A549 (cell line): ENCODE measurements at regions not wholly inside any gene's neighbourhood (a gene's known extent, or its start where the extent isn't known, plus 50 kb on each side); places are given as distances from the start of the nearest gene placed in this dataset.

ENCODE experiments used
- ATAC-seq, 2 experiments: fragments of 200-7000 bp in 1 of 2; fragments of >200 bp in 1 of 2; cut with Nextera tagmentation in 1 of 2; cut with Tn5 transposase in 1 of 2; 3 replicates each; pipeline versions ENCODE4 v1.8.0 to v1.9.1; 2018 to 2020; ENCODE audit warnings: mild to moderate bottlenecking in 1 of 2, moderate library complexity in 1 of 2
- CTCF ChIA-PET: fragments of 300-600 bp; sonication (Branson Sonifier 250); formaldehyde crosslinking; extraction: SDS; loops from one replicate; lab custom pipeline; 2021; ENCODE audit warnings: antibody characterized with exemption, inconsistent platforms; lab: Yijun Ruan, JAX
- POLR2A ChIA-PET: fragments of 350-600 bp; formaldehyde crosslinking; extraction: SDS; loops from one replicate; lab custom pipeline; 2021; ENCODE audit warnings: antibody characterized with exemption, inconsistent platforms; lab: Yijun Ruan, JAX
- DNase-seq, 2 experiments: peaks; one replicate each; pipeline versions ENCODE4 v3.0.0 to v3.0.0-alpha.2; 2011 to 2016; ENCODE audit warnings: low read depth in 1 of 2, low spot score in 1 of 2
- FAIRE-seq: peaks from 2 replicates; lab custom pipeline; 2011; peaks lifted over from hg19 to GRCh38; lab: Jason Lieb, UNC
- H3K27ac ChIP-seq, 2 experiments: fragments of >200 bp; sonication (Bioruptor Twin); formaldehyde crosslinking; 3 replicates each; pipeline ENCODE4 v1.5.1; 2016 to 2017
- H3K4me1 ChIP-seq: fragments of >200 bp; sonication (Bioruptor Twin); formaldehyde crosslinking; 3 replicates; pipeline ENCODE4 v1.6.1; 2016
- H3K4me2 ChIP-seq: fragments of >200 bp; sonication (Bioruptor Twin); formaldehyde crosslinking; 3 replicates; pipeline ENCODE4 v1.6.1; 2016
- H3K4me3 ChIP-seq: fragments of >200 bp; sonication (Bioruptor Twin); formaldehyde crosslinking; 3 replicates; pipeline ENCODE4 v1.5.1; 2016
- H3K9me3 ChIP-seq: fragments of >200 bp; sonication (Bioruptor Twin); formaldehyde crosslinking; 3 replicates; pipeline ENCODE4 v1.6.1; 2016
- BHLHE40 ChIP-seq: IDR thresholded peaks from 2 replicates; pipeline ENCODE4 v1.6.1; 2012; ENCODE audit warnings: low read depth, low read length, inconsistent platforms
- CBX2 ChIP-seq: fragments of 200-600 bp; sonication (generic); IDR thresholded peaks from 2 replicates; pipeline ENCODE4 v1.6.1; 2016; ENCODE audit warnings: low read depth, mild to moderate bottlenecking, borderline replicate concordance
- CEBPB ChIP-seq, 2 experiments: fragments of >200 bp in 1 of 2; sonication (Bioruptor Twin) in 1 of 2; formaldehyde crosslinking in 1 of 2; IDR thresholded peaks; 2 replicates each; pipeline ENCODE4 v1.6.1; 2012 to 2016
- CHD2 ChIP-seq: fragments of 150-350 bp; IDR thresholded peaks from 2 replicates; pipeline ENCODE4 v1.6.1; 2014; ENCODE audit warnings: low read length; ENCODE audit not compliant: partially characterized antibody
- CHD4 ChIP-seq: fragments of 200-600 bp; sonication (generic); IDR thresholded peaks from 2 replicates; pipeline ENCODE4 v1.6.1; 2016; ENCODE audit warnings: antibody characterized with exemption, mild to moderate bottlenecking, borderline replicate concordance
- EHF ChIP-seq: fragments of 250-450 bp; sonication (Bioruptor Pico); IDR thresholded peaks from 2 replicates; pipeline ENCODE4 v1.5.0; 2020; ENCODE audit warnings: mild to moderate bottlenecking
- EHMT2 ChIP-seq: fragments of 200-600 bp; sonication (generic); IDR thresholded peaks from 2 replicates; pipeline ENCODE4 v1.6.1; 2016; ENCODE audit warnings: antibody characterized with exemption, low read depth, mild to moderate bottlenecking, moderate library complexity
- ESRRA ChIP-seq: fragments of 150-350 bp; IDR thresholded peaks from 2 replicates; pipeline ENCODE4 v1.6.1; 2014; ENCODE audit warnings: mild to moderate bottlenecking, low read length, borderline replicate concordance
- FOSL2 ChIP-seq, 2 experiments: fragments of 450-650 bp in 1 of 2; fragments of >200 bp in 1 of 2; sonication (Bioruptor Twin) in 1 of 2; formaldehyde crosslinking; IDR thresholded peaks; 2 replicates each; pipeline versions ENCODE4 v1.5.0 to v1.6.1; 2016 to 2020; ENCODE audit warnings: mild to moderate bottlenecking in 1 of 2, moderate library complexity in 1 of 2
- GATA3 ChIP-seq: IDR thresholded peaks from 2 replicates; pipeline ENCODE4 v1.6.1; 2012; ENCODE audit warnings: borderline replicate concordance
- HDAC2 ChIP-seq: fragments of 200-600 bp; sonication (generic); IDR thresholded peaks from 2 replicates; pipeline ENCODE4 v1.6.1; 2016
- HMGXB4 ChIP-seq: fragments of 250-450 bp; sonication (Bioruptor Pico); IDR thresholded peaks from 2 replicates; pipeline ENCODE4 v1.5.0; 2021; ENCODE audit warnings: mild to moderate bottlenecking, moderate library complexity, borderline replicate concordance
- JUN ChIP-seq, 2 experiments: fragments of >200 bp; sonication (Bioruptor Twin); formaldehyde crosslinking; IDR thresholded peaks; 2 replicates in 1 of 2; 3 replicates in 1 of 2; pipeline ENCODE4 v1.6.1; 2016 to 2017
- JUNB ChIP-seq: fragments of >200 bp; sonication (Bioruptor Twin); formaldehyde crosslinking; IDR thresholded peaks from 2 replicates; pipeline ENCODE4 v1.6.1; 2016
- MYC ChIP-seq: IDR thresholded peaks from 2 replicates; pipeline ENCODE4 v1.6.1; 2012; ENCODE audit warnings: mild to moderate bottlenecking, inconsistent platforms, low read length, improper control_type of control experiment, borderline replicate concordance
- NFE2L2 ChIP-seq: fragments of 150-350 bp; conservative IDR thresholded peaks from 2 replicates; pipeline ENCODE4 v1.6.1; 2014; ENCODE audit warnings: low read length
- PBX3 ChIP-seq: IDR thresholded peaks from 2 replicates; pipeline ENCODE4 v1.6.1; 2012
- POLR2AphosphoS2 ChIP-seq: conservative IDR thresholded peaks from 2 replicates; pipeline ENCODE4 v1.6.1; 2012; ENCODE audit warnings: low read length, improper control_type of control experiment, inconsistent platforms
- RAD21 ChIP-seq, 2 experiments: fragments of >200 bp in 1 of 2; sonication (Bioruptor Twin) in 1 of 2; formaldehyde crosslinking in 1 of 2; IDR thresholded peaks in 1 of 2; conservative IDR thresholded peaks in 1 of 2; 2 replicates in 1 of 2; 3 replicates in 1 of 2; pipeline ENCODE4 v1.6.1; 2012 to 2018; ENCODE audit warnings: inconsistent platforms in 1 of 2
- RFX5 ChIP-seq: fragments of 450-650 bp; IDR thresholded peaks from 2 replicates; pipeline ENCODE4 v1.7.1; 2014; ENCODE audit warnings: antibody characterized with exemption, mild to moderate bottlenecking, moderate library complexity
- SREBF2 ChIP-seq: fragments of 450-650 bp; IDR thresholded peaks from 2 replicates; pipeline ENCODE4 v1.6.1; 2014; ENCODE audit warnings: mild to moderate bottlenecking, moderate library complexity
- TFCP2L1 ChIP-seq: fragments of 250-450 bp; sonication (Bioruptor Pico); IDR thresholded peaks from 2 replicates; pipeline ENCODE4 v1.5.0; 2021; ENCODE audit warnings: mild to moderate bottlenecking
- WGBS: methylation state at CpG from one replicate; pipeline ENCODE4 v1.1.6; 2017; ENCODE audit errors: missing lambda C conversion rate; 5-methylcytosine and 5-hydroxymethylcytosine counted together
- TF ChIP-seq, protein P1 (sequence below): fragments of 250-450 bp; sonication (Bioruptor Pico); IDR thresholded peaks from 2 replicates; pipeline ENCODE4 v1.5.0; 2020; ENCODE audit warnings: low read depth, mild to moderate bottlenecking, moderate library complexity
- TF ChIP-seq, protein P2 (sequence below): fragments of 150-350 bp; IDR thresholded peaks from 2 replicates; pipeline ENCODE4 v1.6.1; 2014; ENCODE audit warnings: low read depth, mild to moderate bottlenecking, low read length
- TF ChIP-seq, protein P3 (sequence below): fragments of >200 bp; sonication (Bioruptor Twin); formaldehyde crosslinking; IDR thresholded peaks from 3 replicates; pipeline ENCODE4 v1.6.1; 2016
- TF ChIP-seq, protein P4 (sequence below): fragments of >200 bp; sonication (Bioruptor Twin); formaldehyde crosslinking; IDR thresholded peaks from 2 replicates; pipeline ENCODE4 v1.6.1; 2016
- TF ChIP-seq, protein P5 (sequence below): IDR thresholded peaks from 2 replicates; pipeline ENCODE4 v1.6.1; 2012

DNA sequence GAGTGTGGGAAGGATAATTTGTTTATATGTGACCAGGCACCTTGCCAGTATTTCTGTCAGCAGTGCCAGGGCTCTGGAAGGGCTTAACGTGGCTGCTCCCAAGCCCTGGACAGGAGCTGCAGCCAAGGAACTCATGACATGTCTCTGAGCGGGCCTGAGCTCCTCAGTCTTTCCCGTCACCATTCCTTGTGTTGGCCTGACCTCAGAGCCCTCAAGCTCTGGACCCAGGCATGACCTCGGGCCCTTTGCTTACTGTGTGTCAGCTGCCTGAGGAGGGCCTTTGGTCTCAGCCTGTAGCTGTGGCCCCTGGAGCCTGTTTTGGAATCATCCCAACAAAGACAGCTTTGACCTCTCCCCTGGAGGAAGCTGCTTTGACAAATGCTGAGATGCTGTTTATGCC is 264.1 kb upstream of the PLET1 start (continued):
- TF ChIP-seq HMGXB4 (no peak), GATA3 (no peak), CHD2 (no peak), JUN (IDR thresholded peaks at IDR 0.05) (no peak), JUNB (no peak), CHD4 (no peak), SREBF2 (no peak)

GRCh38 chr11:112525270-112525669 is 264.6 kb upstream of the PLET1 start:
- Histone ChIP-seq H3K27ac (no peak overlapping the region), H3K4me2 (no peak overlapping the region), H3K4me3 (no peak overlapping the region), H3K9me3 (no peaks in the 10 kb centered on the region), H3K4me1 (no peaks in the 10 kb centered on the region)
- FAIRE-seq (no peak), DNase-seq (no peak), ATAC-seq (no peak)
- POLR2A ChIA-PET, result no interaction called here
- no peak for TF ChIP-seq JUNB
- no peak for TF ChIP-seq MYC
- no peak for TF ChIP-seq EHF (CRISPR knock-in tag)
- no peak for TF ChIP-seq TFCP2L1 (CRISPR knock-in tag)
- TF ChIP-seq NFE2L2, result no peak
- TF ChIP-seq, protein P1, sequence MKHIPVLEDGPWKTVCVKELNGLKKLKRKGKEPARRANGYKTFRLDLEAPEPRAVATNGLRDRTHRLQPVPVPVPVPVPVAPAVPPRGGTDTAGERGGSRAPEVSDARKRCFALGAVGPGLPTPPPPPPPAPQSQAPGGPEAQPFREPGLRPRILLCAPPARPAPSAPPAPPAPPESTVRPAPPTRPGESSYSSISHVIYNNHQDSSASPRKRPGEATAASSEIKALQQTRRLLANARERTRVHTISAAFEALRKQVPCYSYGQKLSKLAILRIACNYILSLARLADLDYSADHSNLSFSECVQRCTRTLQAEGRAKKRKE (CRISPR knock-in tag), result no peak
- TF ChIP-seq BHLHE40, result no peak
- no peak for TF ChIP-seq RAD21 (conservative IDR thresholded peaks at IDR 0.05 in 1 of 2, IDR thresholded peaks at IDR 0.05 in 1 of 2)
- TF ChIP-seq, protein P2, sequence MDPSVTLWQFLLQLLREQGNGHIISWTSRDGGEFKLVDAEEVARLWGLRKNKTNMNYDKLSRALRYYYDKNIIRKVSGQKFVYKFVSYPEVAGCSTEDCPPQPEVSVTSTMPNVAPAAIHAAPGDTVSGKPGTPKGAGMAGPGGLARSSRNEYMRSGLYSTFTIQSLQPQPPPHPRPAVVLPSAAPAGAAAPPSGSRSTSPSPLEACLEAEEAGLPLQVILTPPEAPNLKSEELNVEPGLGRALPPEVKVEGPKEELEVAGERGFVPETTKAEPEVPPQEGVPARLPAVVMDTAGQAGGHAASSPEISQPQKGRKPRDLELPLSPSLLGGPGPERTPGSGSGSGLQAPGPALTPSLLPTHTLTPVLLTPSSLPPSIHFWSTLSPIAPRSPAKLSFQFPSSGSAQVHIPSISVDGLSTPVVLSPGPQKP, result no peak
- TF ChIP-seq FOSL2 (IDR thresholded peaks at IDR 0.05), result no peak
- TF ChIP-seq FOSL2 (CRISPR knock-in tag; IDR thresholded peaks at IDR 0.05), result no peak
- TF ChIP-seq SREBF2, result no peak
- TF ChIP-seq HDAC2, result no peak
- TF ChIP-seq, protein P3, sequence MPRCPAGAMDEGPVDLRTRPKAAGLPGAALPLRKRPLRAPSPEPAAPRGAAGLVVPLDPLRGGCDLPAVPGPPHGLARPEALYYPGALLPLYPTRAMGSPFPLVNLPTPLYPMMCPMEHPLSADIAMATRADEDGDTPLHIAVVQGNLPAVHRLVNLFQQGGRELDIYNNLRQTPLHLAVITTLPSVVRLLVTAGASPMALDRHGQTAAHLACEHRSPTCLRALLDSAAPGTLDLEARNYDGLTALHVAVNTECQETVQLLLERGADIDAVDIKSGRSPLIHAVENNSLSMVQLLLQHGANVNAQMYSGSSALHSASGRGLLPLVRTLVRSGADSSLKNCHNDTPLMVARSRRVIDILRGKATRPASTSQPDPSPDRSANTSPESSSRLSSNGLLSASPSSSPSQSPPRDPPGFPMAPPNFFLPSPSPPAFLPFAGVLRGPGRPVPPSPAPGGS, result no peak
- WGBS, result 33% methylated on average over 5 of the region's 5 CpGs
- CTCF ChIA-PET, result no interaction called here

- WGBS, result 20% methylated on average over 7 of the region's 7 CpGs
- no peak for ATAC-seq
- CTCF ChIA-PET, result interaction anchor here (0.6 kb wide), 1 partner anchor 1058 kb away, joined by 3 read pairs; no protein-coding TSS in a partner anchor
Observed at GRCh38 chr11:112525844-112526590, 265.4 kb upstream of the PLET1 start.

More at GRCh38 chr11:112525844-112526590, 265.4 kb upstream of the PLET1 start:
- no peak overlapping the region for H3K27ac ChIP-seq
- no peak for DNase-seq
- FAIRE-seq, result no peak
- H3K4me1 ChIP-seq, result no peaks in the 10 kb centered on the region
- POLR2A ChIA-PET, result no interaction called here
- TF ChIP-seq POLR2AphosphoS2, result no peak
- TF ChIP-seq, protein P4, sequence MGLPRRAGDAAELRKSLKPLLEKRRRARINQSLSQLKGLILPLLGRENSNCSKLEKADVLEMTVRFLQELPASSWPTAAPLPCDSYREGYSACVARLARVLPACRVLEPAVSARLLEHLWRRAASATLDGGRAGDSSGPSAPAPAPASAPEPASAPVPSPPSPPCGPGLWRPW, result no peak
- TF ChIP-seq EHMT2, result no peak
- TF ChIP-seq CEBPB (IDR thresholded peaks at IDR 0.05), result no peak
- no peak for TF ChIP-seq PBX3
- TF ChIP-seq, protein P5, sequence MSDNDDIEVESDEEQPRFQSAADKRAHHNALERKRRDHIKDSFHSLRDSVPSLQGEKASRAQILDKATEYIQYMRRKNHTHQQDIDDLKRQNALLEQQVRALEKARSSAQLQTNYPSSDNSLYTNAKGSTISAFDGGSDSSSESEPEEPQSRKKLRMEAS, result no peak
- TF ChIP-seq CBX2, result no peak
- TF ChIP-seq RFX5, result no peak
- TF ChIP-seq TFCP2L1 (CRISPR knock-in tag), result no peak
- no peak for TF ChIP-seq JUNB
- TF ChIP-seq ESRRA, result no peak
- no peak overlapping the region for H3K4me2 ChIP-seq
- H3K9me3 ChIP-seq, result no peaks in the 10 kb centered on the region
- H3K4me3 ChIP-seq, result no peak overlapping the region
